Stimulated activated naive CD8-positive, alpha-beta T cell treated with anti-CD3 and anti-CD28 coated beads, Interleukin-15, Interleukin-2, amounts not matched to agents 100 ng/mL and 50 ng/mL, for 24 hours (primary cell): ENCODE measurements at regions not wholly inside any gene's neighbourhood (a gene's known extent, or its start where the extent isn't known, plus 50 kb on each side); places are given as distances from the start of the nearest gene placed in this dataset.
"Not testable (repeated sequence)": the region's sequence is repeated elsewhere in the genome, so short reads cannot be mapped to it uniquely, and the experiment has no call there.

Source experiments
- H3K27ac Mint-ChIP-seq: one replicate; pipeline ENCODE4 v1.8.0; 2021; ENCODE audit warnings: mild to moderate bottlenecking, mixed read lengths
- H3K27me3 Mint-ChIP-seq: one replicate; pipeline ENCODE4 v1.8.0; 2021; ENCODE audit warnings: mixed read lengths
- H3K36me3 Mint-ChIP-seq: one replicate; pipeline ENCODE4 v1.8.0; 2021; ENCODE audit warnings: low read depth, mixed read lengths
- H3K4me1 Mint-ChIP-seq: one replicate; pipeline ENCODE4 v1.8.0; 2021; ENCODE audit warnings: low read depth, mixed read lengths
- H3K4me3 Mint-ChIP-seq: one replicate; pipeline ENCODE4 v1.8.0; 2021; ENCODE audit warnings: mild to moderate bottlenecking, mixed read lengths
- H3K9me3 Mint-ChIP-seq: one replicate; pipeline ENCODE4 v1.8.0; 2021; ENCODE audit warnings: mixed read lengths

GRCh38 chr11:81259471-81259870 is 1474.2 kb downstream of the FAM181B start:
- Mint-ChIP-seq H3K27ac (no peak overlapping the region), H3K4me3 (no peak overlapping the region), H3K4me1 (no peaks in the 10 kb centered on the region), H3K9me3 (peaks cover 5% of the 10 kb centered on the region), H3K36me3 (no peaks in the 10 kb centered on the region), H3K27me3 (no peaks in the 10 kb centered on the region)

- Mint-ChIP-seq H3K36me3 (no peaks in the 10 kb centered on the region), H3K27ac (no peak overlapping the region), H3K9me3 (no peaks in the 10 kb centered on the region), H3K27me3 (no peaks in the 10 kb centered on the region), H3K4me1 (no peaks in the 10 kb centered on the region), H3K4me3 (no peak overlapping the region)
These were observed 1477.8 kb downstream of the FAM181B start for GRCh38 chr11:81255895-81256294.

- Mint-ChIP-seq H3K36me3 (no peaks in the 10 kb centered on the region), H3K9me3 (peaks cover 5% of the 10 kb centered on the region), H3K27ac (no peak overlapping the region), H3K4me3 (no peak overlapping the region), H3K27me3 (no peaks in the 10 kb centered on the region), H3K4me1 (no peaks in the 10 kb centered on the region)
These were observed 1480.4 kb downstream of the FAM181B start for GRCh38 chr11:81253244-81253643.

GRCh38 chr11:81246941-81247340 is 1486.7 kb downstream of the FAM181B start:
- Mint-ChIP-seq H3K4me3 (no peak overlapping the region), H3K9me3 (peaks cover 5% of the 10 kb centered on the region), H3K4me1 (no peaks in the 10 kb centered on the region), H3K27me3 (no peaks in the 10 kb centered on the region), H3K36me3 (no peaks in the 10 kb centered on the region), H3K27ac (no peak overlapping the region)

- no peaks in the 10 kb centered on the region for H3K4me1 Mint-ChIP-seq
- peaks cover 5% of the 10 kb centered on the region for H3K9me3 Mint-ChIP-seq
- no peak overlapping the region for H3K27ac Mint-ChIP-seq
- no peaks in the 10 kb centered on the region for H3K36me3 Mint-ChIP-seq
- no peaks in the 10 kb centered on the region for H3K27me3 Mint-ChIP-seq
- H3K4me3 Mint-ChIP-seq, result no peak overlapping the region
These were observed 1487.9 kb downstream of the FAM181B start for GRCh38 chr11:81245791-81246190.

- Mint-ChIP-seq H3K27ac (no peak overlapping the region), H3K9me3 (no peaks in the 10 kb centered on the region), H3K27me3 (no peaks in the 10 kb centered on the region), H3K4me1 (no peaks in the 10 kb centered on the region), H3K4me3 (no peak overlapping the region), H3K36me3 (no peaks in the 10 kb centered on the region)
These were observed 1491.9 kb downstream of the FAM181B start for GRCh38 chr11:81241672-81242275.

- H3K27ac Mint-ChIP-seq, result no peak overlapping the region
- H3K9me3 Mint-ChIP-seq, result no peaks in the 10 kb centered on the region
- H3K27me3 Mint-ChIP-seq, result no peaks in the 10 kb centered on the region
- no peaks in the 10 kb centered on the region for H3K4me1 Mint-ChIP-seq
- no peaks in the 10 kb centered on the region for H3K36me3 Mint-ChIP-seq
- H3K4me3 Mint-ChIP-seq, result no peak overlapping the region
These were observed 1496.5 kb downstream of the FAM181B start for GRCh38 chr11:81237139-81237538.

- not testable (repeated sequence) for H3K4me1 Mint-ChIP-seq, H3K27me3 Mint-ChIP-seq, H3K9me3 Mint-ChIP-seq, H3K4me3 Mint-ChIP-seq, H3K36me3 Mint-ChIP-seq, H3K27ac Mint-ChIP-seq
These were observed 1506.3 kb downstream of the FAM181B start for GRCh38 chr11:81227409-81227808.

GRCh38 chr11:81224396-81224795 is 1509.3 kb downstream of the FAM181B start:
- Mint-ChIP-seq H3K9me3 (no peaks in the 10 kb centered on the region), H3K4me3 (no peak overlapping the region), H3K4me1 (no peaks in the 10 kb centered on the region), H3K36me3 (no peaks in the 10 kb centered on the region), H3K27me3 (no peaks in the 10 kb centered on the region), H3K27ac (no peak overlapping the region)

GRCh38 chr11:81222491-81222890 is 1511.2 kb downstream of the FAM181B start:
- Mint-ChIP-seq H3K9me3 (no peaks in the 10 kb centered on the region), H3K4me1 (no peaks in the 10 kb centered on the region), H3K36me3 (no peaks in the 10 kb centered on the region), H3K27me3 (no peaks in the 10 kb centered on the region), H3K27ac (no peak overlapping the region), H3K4me3 (no peak overlapping the region)

- no peaks in the 10 kb centered on the region for H3K27me3 Mint-ChIP-seq
- H3K4me3 Mint-ChIP-seq, result no peak overlapping the region
- no peaks in the 10 kb centered on the region for H3K4me1 Mint-ChIP-seq
- no peaks in the 10 kb centered on the region for H3K9me3 Mint-ChIP-seq
- H3K27ac Mint-ChIP-seq, result no peak overlapping the region
- H3K36me3 Mint-ChIP-seq, result no peaks in the 10 kb centered on the region
These were observed 1513.3 kb downstream of the FAM181B start for GRCh38 chr11:81220146-81220895.

- Mint-ChIP-seq H3K36me3 (no peaks in the 10 kb centered on the region), H3K4me3 (no peak overlapping the region), H3K27ac (no peak overlapping the region), H3K9me3 (peaks cover 3% of the 10 kb centered on the region), H3K27me3 (no peaks in the 10 kb centered on the region), H3K4me1 (no peaks in the 10 kb centered on the region)
These were observed 1514.0 kb downstream of the FAM181B start for GRCh38 chr11:81219661-81220060.

- Mint-ChIP-seq H3K27ac (no peak overlapping the region), H3K4me3 (no peak overlapping the region), H3K9me3 (peaks cover 7% of the 10 kb centered on the region), H3K27me3 (no peaks in the 10 kb centered on the region), H3K36me3 (no peaks in the 10 kb centered on the region), H3K4me1 (no peaks in the 10 kb centered on the region)
These were observed 1515.2 kb downstream of the FAM181B start for GRCh38 chr11:81218440-81218839.

- Mint-ChIP-seq H3K9me3 (peaks cover 17% of the 10 kb centered on the region), H3K36me3 (no peaks in the 10 kb centered on the region), H3K4me3 (no peak overlapping the region), H3K4me1 (no peaks in the 10 kb centered on the region), H3K27me3 (no peaks in the 10 kb centered on the region), H3K27ac (no peak overlapping the region)
These were observed 1522.6 kb downstream of the FAM181B start for GRCh38 chr11:81211050-81211449.

GRCh38 chr11:81207421-81208054 is 1526.1 kb downstream of the FAM181B start:
- H3K9me3 Mint-ChIP-seq, result peaks cover 8% of the 10 kb centered on the region
- no peaks in the 10 kb centered on the region for H3K4me1 Mint-ChIP-seq
- H3K36me3 Mint-ChIP-seq, result no peaks in the 10 kb centered on the region
- no peak overlapping the region for H3K27ac Mint-ChIP-seq
- H3K4me3 Mint-ChIP-seq, result no peak overlapping the region
- H3K27me3 Mint-ChIP-seq, result no peaks in the 10 kb centered on the region
